Erythroblast (primary cell): ENCODE measurements at regions not wholly inside any gene's neighbourhood (a gene's known extent, or its start where the extent isn't known, plus 50 kb on each side); places are given as distances from the start of the nearest gene placed in this dataset.

ENCODE experiments used
- DNase-seq, 2 experiments: peaks; one replicate each; lab custom pipeline; 2025; lab: John Stamatoyannopoulos, UW
- GATA1 ChIP-seq: IDR thresholded peaks from 2 replicates; pipeline ENCODE4 v1.6.1; 2011; ENCODE audit warnings: low read depth, mild to moderate bottlenecking, control low read depth, low read length, moderate library complexity
- POLR2A ChIP-seq: IDR thresholded peaks from 2 replicates; pipeline ENCODE4 v1.6.1; 2011; ENCODE audit warnings: mild to moderate bottlenecking, low read length

DNA sequence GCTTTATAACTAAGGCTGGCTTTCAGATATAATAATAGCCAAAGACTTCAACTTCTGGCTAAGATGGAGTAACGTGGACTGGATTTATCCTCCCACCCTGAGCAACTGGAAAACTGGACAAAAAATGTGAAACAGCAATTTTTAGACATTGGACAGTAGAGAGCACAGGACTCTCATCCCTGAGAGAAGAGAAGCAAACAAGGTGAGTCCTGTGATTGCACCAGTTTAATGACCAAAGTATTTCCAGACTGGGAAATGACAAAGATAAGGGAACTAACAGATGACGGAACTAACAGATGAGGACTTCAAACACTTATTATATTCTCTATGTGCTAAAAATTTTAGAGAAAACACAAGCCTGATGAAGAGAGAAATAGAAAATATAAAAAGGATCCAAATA lies 175.7 kb upstream of the SLC25A13 start:
- no peak for TF ChIP-seq GATA1
- DNase-seq: no peak

DNA sequence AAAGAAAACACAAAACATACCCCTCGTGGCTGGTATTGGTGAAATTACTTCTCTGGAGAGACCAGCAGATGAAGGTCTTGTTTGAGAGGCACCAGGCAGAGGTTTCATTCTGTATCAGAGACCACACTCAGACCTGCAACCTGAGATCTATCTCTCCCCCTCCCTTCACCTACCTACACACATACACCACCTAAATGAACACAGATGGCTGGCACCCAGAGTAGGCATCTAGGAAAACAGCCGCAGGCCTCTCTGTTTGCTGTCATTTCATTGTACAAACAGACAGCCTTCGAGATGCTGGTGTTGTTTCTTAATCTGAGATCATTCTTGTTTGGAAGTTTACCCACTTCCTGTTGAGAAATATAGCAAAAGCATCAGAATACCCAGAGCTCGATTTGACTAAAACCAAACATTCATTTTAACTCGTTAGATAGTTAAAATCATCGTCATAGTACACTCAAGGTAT lies 173.9 kb upstream of the SLC25A13 start:
- TF ChIP-seq POLR2A: no peak
- no peak for DNase-seq

DNA sequence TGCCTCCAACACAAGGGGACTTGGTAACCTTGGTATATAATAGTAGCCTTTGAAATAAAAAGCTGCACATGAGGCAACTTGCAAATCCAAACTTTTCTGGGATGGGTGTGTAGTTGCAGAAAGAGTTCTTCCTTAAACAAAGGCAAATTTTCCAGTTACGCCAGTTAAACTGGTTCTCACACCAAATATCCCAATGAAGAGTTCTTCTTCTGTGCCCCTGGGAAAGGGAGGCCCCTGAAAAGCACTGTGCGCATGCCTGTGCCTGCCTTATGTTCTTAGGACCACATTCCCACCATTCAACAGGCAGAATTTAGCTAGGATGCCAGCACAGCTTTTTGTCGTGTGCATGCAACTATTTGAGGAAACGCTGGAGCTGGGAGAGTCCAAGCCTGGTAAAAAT lies 164.8 kb upstream of the SLC25A13 start:
- TF ChIP-seq POLR2A (no peak), GATA1 (no peak)
- DNase-seq: no peak

DNA sequence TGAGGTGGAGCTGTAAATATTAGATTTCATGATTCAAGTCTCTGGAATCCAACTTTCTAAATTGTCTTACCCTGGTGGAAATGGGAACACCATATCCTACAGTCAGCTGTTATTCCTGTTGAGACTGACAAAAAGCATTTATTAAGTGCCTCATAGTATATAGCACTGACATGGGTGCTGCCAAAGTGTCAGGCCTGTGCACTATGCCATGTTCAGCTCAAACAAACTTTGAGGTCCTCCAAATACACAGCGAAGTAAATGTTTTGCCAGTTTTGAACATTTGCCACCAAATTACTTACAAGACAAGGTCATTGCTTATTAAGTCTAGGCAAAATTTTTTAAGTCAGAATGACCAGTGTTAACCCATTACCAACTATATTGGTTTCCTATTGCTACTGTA lies 162.9 kb upstream of the SLC25A13 start:
- DNase-seq: no peak
- TF ChIP-seq GATA1 (no peak), POLR2A (no peak)

DNA sequence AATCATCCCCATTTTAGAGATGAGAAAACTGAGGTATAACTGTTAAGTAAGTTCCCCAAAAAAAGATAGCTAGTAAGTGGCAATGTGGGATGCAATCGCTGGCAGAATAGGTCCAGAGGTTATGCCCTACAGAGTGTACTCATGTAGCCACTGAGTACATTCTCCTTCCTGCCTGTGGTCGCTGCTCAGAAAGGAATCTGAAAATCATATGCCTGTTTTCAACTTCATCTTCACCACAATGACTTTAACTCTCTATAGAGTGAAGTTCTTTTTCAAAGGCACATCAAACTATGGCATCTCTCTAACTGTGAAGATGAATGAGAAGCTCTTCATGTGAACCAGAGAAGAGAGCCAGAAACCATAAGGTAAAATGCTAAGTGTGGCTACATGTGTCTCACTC lies 162.2 kb upstream of the SLC25A13 start:
- TF ChIP-seq POLR2A: no peak
- TF ChIP-seq GATA1: no peak
- no peak for DNase-seq

DNA sequence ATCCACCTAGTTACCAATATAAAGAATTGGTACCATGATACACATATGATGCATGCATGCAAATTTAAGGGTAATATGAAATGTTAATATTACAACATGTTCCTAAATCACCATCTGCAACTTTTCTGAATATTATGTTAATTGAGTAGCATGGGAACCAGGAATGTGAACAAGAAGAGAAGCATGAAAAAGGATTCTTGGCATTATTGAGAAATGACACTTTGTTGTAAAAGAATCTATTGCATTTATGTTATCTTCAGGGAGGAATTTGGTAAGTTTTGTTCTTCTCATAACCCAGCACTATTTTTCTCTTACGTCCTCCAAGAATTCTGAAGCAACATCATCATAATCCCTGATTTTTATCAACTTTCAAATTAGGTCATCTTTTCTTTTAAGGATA lies 159.9 kb upstream of the SLC25A13 start:
- no peak for TF ChIP-seq GATA1
- no peak for TF ChIP-seq POLR2A
- DNase-seq: no peak

DNA sequence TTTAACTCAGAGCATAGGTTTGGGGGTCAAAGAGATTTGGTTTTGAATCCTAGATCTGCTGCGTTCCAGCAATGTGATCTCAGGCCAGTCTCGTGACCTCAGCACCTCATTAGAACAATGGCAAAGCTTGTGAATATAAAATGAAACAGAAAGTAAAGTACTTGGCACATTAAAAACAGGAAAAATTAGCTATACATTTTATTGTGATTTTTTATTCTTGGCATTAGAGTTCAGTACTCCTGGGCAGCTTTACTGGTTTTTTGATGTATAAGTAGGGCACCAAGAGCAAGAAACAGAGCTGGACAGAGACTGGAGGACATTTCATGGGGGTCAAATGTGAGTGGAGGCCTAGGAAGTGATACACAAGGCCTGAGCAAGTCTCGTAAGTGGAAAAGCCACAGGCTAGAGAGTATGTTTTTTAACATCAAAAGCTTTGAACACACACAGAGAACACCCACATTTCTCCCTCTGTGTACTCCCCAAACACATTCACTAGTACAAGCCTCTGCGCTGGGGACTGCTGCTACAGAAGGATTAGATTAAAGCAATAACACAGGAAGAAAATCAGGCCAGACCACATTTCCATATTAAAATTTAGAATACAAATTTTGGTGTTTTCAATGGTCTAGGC lies 157.2 kb upstream of the SLC25A13 start:
- DNase-seq: no peak
- TF ChIP-seq POLR2A (no peak), GATA1 (no peak)

DNA sequence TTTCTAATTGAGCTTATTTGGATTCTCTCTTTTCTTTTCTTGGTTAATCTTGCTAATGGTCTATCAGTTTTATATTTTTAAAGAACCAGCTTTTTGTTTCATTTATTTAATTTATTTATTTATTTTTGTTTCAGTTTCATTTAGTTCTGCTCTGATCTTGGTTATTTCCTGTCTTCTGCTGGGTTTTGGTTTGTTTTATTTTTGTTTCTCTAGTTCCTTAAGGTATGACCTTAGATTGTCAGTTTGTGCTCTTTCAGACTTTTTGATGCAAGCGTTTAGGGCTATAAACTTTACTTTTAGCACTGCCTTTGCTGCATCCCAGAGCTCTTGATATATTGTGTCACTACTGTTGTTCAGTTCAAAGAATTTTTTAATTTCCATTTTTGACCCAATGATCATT lies 149.7 kb upstream of the SLC25A13 start:
- no peak for TF ChIP-seq GATA1
- TF ChIP-seq POLR2A: no peak
- DNase-seq: no peak

DNA sequence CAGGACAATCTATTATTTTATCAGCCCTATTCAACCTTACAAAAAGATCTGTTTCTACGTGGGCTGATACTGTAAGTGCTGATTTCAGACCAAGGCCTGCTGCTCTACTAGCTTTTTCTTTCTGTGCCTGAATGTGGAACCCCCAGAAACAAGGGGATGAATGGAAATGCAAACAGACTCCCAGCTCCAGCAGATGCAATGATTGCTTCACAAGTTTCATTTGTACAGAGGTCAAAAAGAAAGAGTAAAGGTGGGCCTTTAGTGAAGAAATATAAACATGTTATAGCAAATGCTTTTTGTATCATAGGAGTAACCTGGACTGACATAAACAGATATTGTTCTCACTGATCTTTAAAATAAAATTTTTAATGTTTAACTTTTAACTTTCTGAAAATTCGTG lies 130.2 kb upstream of the SLC25A13 start:
- DNase-seq: no peak
- TF ChIP-seq GATA1: no peak
- no peak for TF ChIP-seq POLR2A

DNA sequence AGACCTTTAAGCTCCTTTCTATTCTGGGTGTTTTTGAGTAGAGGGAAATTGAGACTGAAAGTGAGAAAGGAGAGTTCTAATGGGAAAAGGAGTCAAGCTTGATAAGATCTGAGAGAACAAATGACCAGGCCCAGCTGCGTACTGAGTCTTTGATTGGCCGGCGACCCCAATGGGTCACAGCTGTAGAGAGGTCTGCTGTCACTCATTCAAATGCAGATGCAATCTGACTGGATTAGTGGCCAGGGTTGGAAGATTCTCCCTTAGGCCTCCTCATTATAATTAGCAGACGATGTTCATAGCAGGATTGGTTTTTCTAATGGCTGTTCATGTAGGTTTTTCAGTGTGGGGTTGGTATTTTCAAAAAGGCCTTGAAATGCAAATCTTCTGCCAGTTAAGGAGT lies 127.2 kb upstream of the SLC25A13 start:
- DNase-seq: no peak
- TF ChIP-seq GATA1: no peak
- TF ChIP-seq POLR2A: no peak

DNA sequence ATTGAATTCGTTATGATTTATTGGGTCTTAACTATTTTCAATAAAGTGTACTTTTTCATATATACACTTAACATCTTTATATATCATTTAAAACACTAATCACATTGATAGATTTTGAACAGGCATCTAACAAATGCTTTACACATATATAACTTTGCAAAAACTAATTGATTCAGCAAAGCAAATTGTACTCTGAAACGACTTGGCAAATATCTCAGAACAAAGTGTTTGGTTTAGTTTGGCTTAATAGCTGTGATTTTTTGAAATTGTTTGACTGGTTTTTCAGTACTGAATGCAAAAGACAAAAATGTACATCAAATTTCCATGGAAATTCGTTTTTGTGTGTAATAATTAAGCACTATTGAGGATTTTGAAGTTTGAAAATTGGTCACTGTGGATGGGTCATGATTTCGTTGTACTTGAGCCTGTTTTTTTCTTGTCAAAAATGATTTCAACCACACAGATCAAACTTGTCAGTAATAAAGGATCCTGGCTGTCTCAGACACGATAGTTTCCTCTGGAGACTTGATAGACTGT lies 125.3 kb upstream of the SLC25A13 start:
- TF ChIP-seq GATA1 (no peak), POLR2A (no peak)
- no peak for DNase-seq

DNA sequence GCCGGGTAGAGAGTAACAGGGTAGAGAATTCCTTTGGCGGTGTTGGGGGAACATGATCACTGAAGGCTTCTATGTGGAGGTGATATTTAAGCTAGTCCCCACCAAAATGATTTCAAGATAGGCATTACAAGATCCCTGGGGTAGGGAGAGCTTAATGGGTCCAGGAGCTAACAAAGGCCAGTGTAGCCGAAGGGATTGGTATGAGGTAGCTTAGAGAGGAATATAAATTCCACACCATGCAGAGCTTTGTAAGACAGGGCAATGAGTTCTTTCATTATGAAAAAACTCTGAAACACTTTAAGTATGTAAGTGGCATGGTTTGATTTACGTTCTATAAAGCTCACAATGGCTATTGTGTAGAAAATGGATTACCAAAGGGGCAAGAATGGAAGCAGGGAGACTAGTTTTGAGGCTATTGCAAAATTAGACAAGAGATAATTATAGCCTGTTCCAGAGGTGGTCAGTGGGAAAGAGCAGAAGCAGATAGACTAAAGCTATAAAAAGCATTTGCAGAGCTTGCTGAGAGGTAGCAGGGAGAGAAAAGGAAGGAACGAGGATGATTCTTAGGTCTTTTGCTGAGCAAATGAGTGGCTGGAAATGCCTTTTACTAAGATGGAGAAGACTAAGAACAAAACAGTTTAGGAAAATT lies 119.7 kb upstream of the SLC25A13 start:
- no peak for DNase-seq
- TF ChIP-seq POLR2A (no peak), GATA1 (no peak)

DNA sequence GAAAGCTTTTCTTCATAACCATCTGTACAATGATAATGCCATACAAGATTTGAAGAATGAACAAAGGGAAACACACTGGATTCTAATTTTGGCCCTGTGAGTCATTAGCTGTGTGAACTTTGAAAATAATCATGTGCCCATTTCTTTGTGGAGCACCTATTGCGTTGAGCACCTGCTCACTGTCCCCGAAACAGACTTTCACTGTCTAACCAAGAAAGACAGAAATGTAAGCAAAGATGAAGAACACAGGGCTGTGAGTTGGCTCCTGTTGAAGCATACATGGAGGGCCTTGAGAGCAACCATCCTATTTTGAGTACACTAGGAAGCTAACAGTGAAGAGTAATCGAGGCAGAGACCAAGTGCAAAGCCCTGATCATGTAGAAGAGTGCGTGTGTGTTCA lies 118.4 kb upstream of the SLC25A13 start:
- DNase-seq: no peak
- TF ChIP-seq GATA1 (no peak), POLR2A (no peak)

DNA sequence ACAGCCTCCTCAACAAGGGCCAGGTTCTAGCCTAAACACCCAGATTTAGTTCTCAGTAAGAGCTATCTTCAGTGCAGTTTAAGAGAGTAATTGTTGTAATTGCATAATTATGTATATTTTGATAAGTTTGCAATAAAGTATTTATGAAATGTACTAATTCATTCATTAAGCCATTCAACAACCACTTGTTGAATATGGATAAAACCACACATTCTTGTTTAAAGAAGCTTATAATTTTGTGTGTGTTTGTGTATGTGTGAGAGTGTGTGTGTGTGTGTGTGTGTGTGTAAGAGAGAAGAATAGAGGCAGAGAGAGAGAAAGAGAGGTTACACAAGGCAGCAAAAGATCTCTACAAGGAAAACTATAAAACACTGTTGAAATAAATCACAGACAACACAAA lies 115.0 kb upstream of the SLC25A13 start:
- TF ChIP-seq GATA1 (no peak), POLR2A (no peak)
- no peak for DNase-seq

DNA sequence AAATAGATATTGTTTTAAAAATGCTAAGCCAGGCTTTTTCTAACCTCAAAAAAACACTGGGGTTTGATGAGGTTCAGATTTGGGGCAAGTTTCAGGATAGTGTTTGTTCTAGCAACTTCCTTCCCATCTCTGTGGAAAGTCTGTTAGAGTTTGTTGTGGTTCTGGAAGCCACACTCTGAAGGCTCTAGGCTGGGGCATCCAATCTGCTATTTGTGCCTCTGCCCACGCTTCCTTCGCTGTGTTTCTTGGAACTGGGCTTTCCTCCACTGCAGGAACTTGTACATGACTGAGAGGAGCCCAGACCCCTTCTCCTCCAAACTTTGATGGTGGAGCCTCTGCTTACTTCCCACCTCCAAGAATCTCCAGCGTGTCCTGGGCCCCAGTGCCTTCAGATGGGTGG lies 108.5 kb upstream of the SLC25A13 start:
- no peak for DNase-seq
- TF ChIP-seq POLR2A (no peak), GATA1 (no peak)
